ENCODE measurements at regions not wholly inside any gene's neighbourhood (a gene's known extent, or its start where the extent isn't known, plus 50 kb on each side); places are given as distances from the start of the nearest gene placed in this dataset.

DNA sequence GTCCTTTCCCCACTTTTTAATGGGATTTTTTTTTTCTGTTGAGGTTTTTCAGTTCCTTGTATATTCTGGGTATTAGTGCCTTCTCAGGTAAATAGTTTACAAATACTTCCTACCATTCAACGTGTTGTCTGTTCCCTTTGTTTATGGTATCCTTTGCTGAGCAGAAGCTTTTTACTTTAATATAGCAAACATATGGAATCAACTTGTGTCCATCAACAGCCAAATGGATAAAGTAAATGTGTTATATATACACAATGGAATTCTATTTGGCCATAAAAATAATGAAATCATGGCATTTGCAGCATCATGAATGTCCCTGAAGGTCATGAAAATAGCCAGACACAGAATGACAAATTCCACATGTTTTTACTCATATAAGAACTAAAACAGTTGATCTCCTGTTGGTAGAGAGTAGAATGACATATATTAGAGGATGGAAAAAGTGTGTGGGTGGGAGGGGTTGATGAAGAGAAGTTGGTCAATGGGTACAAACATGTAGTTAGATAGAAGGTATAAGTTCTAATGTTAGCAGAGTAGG, 500.8 kb downstream of the SLITRK6 start:
- TF ChIP-seq, protein P1, sequence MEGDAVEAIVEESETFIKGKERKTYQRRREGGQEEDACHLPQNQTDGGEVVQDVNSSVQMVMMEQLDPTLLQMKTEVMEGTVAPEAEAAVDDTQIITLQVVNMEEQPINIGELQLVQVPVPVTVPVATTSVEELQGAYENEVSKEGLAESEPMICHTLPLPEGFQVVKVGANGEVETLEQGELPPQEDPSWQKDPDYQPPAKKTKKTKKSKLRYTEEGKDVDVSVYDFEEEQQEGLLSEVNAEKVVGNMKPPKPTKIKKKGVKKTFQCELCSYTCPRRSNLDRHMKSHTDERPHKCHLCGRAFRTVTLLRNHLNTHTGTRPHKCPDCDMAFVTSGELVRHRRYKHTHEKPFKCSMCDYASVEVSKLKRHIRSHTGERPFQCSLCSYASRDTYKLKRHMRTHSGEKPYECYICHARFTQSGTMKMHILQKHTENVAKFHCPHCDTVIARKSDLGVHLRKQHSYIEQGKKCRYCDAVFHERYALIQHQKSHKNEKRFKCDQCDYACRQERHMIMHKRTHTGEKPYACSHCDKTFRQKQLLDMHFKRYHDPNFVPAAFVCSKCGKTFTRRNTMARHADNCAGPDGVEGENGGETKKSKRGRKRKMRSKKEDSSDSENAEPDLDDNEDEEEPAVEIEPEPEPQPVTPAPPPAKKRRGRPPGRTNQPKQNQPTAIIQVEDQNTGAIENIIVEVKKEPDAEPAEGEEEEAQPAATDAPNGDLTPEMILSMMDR (IDR thresholded peaks at IDR 0.05), result no peak
- no peak for TF ChIP-seq POLR2A (IDR thresholded peaks at IDR 0.05)

All from esophagus squamous epithelium (tissue), 4 donors.